HG03280 (cell line): ENCODE measurements at regions not wholly inside any gene's neighbourhood (a gene's known extent, or its start where the extent isn't known, plus 50 kb on each side); places are given as distances from the start of the nearest gene placed in this dataset.

ENCODE experiments used
- ATAC-seq: cut with Tn5 transposase; IDR thresholded peaks from one replicate; pipeline ENCODE4 v1.9.1; 2021; ENCODE audit warnings: mild to moderate bottlenecking, moderate library complexity; ENCODE audit not compliant: unreplicated experiment

DNA sequence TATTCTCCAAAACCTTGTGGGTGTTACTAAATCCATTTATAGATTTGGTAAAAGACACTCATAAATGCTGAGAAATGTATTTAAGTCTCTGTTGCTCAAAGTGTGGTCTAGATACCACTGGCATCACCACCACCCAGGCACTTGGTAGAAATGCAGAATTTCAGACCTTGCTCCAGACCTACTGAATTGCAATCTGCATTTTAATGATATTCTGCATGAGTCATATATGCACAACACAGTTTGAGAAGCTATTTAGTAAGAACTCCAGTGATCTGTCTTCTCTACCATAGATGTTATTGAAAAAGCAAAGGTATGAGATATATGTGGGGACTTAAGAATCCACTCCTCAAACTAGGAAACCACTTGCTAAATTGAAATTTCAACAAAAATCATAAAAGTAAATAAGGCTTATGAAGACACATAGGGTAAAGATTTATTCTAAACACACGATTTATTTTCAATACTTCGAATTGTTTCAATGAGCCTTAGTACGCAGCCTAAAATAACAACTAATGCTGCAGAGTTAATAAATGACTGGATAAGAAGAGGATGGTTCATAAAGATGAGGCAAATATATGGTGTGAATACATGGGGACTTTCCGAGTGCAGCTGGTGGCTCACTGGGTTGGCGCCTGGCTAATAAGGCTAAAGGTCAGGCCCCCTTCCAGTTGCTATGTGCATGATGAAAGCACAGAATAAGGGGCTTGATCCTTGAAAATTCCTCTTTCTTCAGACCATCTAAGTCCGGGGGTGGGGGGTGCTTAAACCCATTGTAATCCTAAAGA, 813.3 kb downstream of the NR2F2 start:
- no peak for ATAC-seq

DNA sequence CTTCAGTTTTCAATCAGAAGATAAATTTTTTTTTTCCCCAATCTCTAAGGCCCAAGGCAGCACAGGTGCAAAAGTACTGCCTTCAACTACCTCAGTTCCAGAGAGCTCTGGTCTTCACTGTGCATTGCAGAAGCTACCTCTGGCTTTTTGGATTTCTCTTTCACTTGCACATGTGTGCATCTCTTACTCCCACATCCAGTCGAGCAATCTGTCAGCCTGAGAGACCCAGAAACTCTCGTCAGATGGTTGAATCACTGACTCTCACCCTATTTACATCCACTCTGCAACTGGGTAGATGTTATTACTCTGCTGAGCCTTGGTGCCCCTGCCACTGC, 813.8 kb downstream of the NR2F2 start:
- no peak for ATAC-seq

DNA sequence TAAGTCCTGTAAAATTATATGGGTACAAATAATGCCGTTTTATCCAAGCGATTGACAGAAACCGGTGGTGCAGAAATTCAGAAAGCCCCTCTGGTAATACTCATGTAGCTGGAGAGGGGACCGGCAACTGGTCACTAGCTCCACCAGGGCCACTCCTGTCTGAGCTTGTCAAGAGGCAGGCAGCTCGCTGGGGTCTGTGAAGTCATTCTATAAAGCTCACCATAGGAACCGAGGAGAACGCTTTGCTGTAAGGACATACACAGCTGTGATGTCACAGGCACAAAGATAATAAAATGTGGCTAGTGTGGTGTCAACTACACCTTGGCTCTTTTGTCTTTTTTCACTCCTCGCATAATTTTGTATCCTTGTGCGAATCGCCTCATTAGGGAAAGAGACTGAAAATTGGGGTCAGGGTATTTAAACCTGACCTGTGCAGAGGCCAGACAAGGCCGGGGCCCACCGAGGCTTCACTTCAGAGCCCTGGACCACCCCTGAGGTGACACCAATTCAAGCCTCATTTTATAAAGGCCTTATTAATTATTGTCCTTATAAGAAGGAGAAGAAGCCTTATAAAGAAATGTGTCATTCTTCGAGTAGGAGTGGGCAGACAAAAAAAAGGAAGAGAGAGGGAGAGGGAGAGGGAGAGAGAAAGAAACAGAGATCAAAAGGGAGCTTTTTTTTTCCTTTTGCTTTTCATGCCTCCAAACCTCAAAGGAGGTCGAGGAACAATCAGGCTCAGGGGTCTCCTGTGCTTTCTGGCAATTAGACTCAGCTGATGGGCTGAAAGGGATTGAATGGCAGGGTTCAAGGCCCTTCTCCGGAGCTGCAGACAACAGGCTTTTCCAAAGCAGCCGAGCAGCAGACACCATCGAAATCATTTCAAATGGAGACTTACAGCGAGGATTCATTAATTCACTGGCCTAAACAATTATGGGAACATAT, 813.3 kb upstream of the ARRDC4 start:
- ATAC-seq, result no peak

DNA sequence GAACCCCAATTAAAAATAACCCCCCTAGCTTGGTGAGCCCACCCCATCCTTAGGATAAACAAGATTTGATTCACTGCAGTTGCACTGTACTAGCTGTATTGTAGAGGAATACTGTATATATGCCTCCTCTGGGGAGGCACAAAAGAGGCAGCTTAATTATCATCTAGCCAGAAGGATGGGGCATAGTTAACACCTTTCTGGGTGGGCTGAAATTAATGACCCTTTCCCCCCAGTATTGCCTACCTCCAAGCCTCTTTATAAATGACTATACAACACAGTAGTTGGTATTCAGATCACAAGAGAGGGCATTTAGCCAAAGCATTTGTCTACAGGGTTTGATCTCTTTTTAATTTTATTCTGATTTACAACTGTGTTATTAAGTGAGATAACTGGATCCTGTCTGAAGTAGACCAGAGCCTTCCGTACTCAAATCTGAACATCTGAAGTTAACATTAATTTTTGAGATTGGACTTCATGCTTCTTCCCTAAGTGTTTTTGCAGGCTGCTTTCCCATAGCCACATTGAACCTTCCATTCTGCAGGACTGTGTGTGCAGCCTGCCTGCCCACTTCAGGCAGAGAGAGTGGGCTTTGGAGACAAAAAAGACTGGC, 807.0 kb upstream of the ARRDC4 start:
- ATAC-seq, result no peak

DNA sequence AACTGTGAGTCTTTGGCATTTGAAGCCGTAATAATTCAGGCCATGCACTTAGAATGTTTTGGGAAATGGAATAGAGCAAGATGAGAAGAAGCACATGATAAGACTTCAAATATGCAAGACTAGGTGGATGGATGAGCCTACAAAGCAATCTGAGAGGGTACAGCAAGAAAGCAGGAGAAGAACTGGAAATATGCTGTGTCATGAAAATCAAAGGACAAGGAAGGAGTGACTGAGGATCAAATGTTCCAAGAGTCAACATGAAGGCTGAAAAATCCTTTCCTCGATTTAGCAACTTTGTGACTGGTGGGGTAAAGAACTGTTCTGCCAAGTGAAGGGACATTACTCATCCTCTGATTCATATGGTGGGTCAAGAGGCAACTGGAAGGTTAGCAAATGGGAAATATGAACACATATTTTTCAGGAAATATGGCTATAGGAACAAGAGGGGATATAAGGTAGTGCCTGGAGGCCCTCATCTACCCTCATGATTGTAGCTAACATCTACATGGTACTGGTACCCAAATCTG, 803.7 kb upstream of the ARRDC4 start:
- no peak for ATAC-seq

DNA sequence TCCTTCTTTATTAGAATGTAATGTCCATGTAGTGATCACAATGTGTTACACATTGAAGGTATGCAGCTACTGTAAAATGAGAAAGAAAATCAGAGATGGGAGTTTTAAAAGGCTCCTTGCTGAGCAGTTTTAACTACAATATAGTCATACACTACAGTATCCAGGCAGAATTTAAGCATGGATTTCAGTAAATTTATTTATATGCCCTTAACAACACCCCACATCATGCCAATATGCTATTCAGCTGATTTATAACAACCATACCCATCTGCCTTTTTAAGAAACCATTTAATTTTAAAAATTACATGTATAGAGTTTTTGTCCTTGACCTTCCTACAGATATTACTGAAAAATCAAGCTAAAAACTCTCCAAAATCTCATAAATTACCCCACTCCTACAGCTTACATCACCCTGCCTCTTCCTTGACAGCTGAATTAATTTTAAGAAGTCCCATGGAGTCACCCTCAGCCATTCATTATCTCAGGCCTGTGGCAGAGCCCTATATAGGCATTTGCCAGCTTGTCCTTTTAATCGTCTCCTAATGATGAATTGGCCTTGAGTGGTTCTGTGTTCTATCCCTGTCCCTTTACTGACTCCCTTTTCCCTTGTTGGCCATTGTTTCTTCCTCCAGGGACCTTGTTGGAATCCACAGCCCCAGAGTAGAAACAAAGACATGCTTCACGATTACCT, 797.6 kb upstream of the ARRDC4 start:
- ATAC-seq, result no peak

DNA sequence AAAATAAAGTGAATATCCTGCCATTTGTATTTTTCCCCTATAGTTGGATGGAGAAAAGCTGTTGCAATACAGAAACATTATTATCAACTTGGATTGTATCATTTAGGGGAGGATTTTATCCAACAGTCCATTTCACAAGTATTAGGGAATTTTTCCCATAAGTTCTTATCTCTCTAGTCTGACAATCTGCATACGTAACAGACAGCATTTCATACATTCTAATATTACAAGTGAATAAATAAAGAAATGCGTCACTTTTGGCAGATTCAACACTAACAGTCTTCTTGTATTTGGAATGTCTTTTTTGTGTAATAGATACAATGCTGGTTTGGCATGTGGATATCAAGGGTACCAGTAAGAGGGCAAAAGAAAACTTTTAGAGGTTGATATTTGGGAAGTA, 795.3 kb upstream of the ARRDC4 start:
- no peak for ATAC-seq

DNA sequence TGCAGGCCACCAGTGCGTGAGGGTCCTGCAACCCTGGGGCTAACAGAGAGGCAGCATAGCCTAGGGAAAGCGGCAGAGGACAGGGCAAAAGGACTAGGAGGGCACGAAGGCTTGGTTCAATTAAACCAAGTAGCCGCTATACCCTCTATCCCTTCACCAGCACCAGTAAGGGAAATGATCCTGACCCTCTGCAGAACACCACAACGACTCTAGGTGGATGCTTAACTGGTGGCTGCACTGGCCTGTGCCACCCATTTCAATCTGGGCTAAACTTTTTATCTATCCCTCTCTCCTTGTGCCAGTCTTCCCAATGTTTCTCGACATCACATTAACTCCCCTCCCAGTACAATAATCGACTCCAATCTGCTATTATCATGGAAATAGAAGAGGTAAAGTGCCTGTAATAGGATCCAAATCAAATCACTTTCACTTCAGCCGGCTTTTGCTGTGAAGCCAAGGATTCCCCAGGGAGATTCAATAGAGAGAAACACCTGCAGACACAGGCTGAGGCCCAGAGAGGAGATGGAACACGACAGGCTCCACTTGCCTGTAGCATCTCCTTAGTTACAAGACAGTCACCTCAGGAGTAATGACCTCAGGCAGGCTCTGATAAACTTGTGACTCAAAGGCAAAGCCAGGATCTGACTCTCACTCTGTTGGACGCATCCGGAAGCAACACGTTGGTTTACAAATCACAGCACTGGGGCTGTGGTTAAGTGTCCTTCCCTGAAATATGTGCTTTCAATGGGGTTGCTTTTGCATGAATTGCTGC, 791.6 kb upstream of the ARRDC4 start:
- ATAC-seq, result no peak

DNA sequence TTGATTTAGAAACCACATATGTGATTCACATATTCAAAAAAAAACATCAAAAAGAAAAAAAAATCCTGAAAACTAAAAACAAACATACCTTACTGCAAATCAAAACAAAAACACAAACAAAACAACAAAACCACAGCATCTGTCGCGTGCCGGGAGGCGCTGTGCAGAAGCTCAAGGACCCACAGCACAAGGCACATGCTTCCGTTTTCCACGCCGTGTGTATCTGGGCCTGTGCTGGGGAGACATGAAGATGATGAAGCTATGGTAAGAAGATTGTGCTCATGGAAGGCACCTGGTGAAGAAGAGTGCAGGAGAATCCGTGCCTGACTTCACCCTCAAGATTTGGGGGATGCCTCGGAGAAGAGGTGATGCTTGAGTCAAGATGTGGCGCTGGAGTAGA, 788.9 kb upstream of the ARRDC4 start:
- ATAC-seq, result no peak

DNA sequence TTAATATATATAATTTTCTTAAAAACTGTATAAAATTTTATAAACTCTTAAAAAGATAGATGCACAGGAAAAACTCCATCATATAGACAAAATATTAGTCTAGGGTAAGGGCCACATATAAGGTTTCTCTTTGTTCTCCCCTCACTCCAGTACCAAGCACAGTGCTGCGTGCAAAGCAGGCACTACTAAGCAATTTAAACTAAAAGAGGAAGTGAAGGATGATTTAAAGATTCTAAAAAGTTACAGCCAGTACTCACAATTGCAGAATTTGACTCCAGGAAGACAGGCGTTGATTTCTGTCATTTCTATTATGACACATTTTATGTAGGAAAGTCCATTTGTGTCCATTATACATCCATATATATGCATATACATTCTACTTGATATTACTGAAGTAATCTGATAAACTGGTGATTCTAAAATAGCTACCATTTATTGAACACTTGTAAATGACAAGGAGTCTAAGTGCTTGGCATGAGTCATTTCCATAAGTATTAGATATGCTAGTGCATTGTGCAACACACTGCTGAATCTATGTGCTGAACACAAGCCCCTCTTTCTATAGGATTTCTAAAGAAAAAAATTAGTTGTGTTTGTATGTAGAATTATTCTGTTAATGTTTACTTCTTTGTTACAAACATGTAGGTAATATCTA, 785.5 kb upstream of the ARRDC4 start:
- ATAC-seq, result no peak

DNA sequence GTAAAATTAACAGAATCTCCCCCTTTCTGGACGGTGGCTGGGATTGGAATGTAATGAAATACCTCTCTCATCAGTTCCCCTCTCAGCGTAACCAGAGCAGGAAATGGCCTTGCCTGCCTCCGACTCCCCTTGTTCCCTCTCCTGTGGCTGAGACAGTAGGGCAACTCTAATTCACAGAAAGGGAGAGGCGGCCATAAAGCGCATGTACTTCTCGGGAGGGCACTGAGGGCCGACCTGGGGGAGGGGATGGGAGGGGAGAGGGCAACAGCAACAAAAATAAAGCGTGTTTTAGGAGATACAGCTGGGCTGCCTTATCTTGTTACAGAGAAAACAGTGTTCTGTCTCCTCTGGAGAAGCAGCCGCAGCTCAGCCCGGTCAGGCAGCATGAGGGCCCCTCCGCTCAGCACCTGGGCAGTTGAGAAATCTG, 783.3 kb upstream of the ARRDC4 start:
- ATAC-seq, result no peak

DNA sequence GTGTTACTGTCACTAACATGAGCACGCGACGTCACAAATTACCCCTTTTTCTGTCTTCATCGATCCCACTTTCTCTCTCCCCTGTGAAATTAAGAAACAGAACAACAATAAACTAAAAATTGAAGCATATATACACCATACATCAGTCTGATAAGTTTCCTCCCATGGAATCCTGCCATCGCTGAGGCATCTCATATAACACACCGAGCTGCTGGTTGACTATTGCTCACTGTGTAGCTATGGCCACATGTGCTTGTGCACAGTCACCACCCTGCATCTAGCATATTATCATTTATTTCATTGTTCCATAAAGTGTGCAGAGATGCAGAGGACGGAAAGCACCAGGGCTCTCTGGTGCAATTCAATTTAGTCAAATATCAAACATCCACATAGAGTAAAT, 777.9 kb upstream of the ARRDC4 start:
- no peak for ATAC-seq

DNA sequence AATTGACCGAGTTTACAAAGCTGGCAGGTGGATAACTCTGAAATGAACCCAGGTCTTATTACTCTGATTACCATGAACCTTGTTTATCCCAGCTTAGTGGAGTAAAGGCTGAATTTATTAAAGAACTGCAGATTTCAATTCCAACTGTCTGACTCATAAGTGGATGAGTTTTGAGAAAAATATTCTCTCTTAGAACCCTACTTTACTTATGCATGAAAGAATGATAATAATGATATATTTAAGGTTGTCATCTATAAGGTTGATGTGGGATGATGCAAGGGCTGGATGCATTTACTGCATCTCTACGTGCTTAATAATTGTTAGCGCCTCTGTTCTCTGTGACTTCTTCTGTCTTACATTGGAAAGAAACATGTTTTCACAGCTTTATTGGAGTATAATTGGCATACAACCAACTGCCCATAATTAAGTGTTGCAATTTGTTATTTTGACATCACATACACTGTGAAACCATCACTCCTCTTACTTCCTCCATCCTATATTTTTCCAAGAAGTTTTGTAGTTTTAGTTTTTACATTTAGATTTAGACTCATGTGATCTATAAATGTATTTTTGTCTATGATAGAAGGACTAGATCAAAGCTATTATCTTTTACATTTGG, 771.2 kb upstream of the ARRDC4 start:
- ATAC-seq, result no peak

DNA sequence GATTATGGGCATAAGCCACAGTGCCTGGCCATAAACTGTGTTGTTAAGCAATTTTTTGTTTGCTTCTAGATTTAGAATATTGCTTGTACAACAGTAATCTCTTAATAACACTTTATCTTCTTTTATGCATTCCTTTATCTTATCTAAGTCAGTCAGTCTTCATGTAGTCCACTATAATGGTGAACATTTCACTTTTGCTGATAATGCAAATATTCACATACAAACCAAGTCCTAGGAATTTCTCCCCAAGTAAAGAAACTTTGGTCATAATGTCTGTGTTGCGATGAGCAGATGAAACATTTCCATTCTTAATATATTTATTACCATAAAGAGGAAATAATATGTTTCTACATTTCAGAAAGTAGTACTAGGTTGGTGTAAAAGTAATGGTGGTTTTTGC, 765.8 kb upstream of the ARRDC4 start:
- no peak for ATAC-seq

DNA sequence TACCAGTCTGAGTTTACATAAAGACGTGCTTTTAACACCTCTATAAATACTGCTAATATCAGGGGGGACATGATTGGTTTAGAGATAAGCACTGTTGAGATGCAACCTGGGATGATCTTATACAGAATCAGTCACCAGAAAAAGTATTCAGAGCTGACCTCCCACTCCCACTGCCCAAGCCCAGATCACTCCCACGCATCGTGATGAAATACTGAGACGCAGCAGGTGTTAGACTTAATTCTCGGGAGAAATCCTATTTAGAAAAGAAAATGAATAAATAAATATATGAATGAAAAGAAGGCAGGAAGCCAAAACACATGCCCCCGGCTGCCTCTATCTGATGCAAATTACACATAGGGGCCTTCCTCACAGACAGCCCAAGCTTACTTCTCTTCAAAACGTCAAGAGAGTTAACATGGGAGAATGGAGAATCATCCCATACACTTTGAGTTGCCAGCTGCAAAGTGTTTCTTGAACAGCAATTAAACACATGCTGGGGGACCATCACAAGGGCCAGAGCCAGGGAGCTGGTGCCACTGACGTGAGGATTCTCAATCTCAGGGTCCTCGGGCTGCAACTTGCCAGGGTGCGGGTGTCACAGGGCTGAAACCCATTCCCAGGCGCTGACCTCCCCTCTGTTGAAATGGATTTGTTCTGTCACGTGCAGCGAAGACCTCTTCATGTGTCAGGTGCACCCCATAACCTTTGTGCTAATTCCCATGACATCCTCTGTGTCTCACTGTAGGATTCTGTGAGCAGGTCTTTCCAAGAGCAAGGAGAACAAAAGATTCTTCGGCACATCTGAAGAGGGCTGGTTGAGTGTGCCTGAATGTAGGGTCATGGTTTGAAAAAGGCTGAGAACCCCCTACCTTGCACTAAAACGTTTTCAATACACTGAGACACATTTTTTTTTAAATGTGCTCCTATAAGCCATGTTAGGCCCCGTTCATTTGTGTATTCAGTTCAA, 764.2 kb upstream of the ARRDC4 start:
- ATAC-seq, result no peak

DNA sequence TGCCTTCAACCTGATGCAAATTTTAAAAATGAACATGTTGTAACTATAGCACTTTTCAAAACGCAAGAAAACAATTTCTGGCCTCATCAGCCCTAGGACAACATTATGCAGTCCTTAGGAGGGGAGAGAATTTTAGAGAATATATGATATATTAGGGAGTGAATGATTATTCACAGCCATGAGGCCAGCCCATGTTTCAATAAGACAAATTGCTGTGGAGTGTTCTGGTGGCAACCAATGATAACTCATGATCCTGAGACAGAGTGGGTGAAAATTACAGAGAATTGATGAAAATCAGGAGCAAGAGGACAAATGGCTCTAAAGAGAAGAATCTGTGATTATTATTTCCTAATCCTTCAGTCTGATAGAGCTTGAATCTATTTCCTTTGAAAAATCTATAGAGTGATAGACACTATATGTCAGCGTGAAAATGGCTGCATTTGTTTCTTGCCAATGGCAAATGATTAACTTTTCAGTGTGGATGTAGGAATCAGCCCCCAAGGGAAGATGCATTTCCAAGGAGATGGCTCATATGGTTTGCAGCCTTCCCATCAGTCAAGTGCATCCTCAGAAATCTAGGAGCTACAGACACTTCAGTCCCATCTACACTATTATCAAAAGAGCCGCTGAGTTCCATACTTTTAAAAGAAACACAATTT, 761.0 kb upstream of the ARRDC4 start:
- ATAC-seq, result no peak

DNA sequence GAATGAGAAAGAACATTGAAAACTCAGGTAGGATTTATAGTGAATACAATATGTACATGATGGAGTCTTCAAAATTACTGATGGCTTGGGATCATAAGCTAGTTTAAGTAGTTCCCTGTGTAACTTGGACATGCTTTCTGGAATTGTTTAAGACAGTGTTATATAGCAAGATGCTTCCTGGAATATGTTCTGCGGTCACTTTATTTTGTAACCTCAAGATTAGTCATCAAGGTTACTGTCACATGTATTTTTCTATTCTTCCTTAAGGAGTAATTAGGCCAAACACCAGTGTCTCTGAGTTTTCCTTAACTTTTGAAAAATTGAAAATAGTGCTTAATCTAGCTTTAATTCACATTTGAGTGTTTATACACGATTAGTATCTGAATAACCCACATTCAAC, 760.3 kb upstream of the ARRDC4 start:
- ATAC-seq, result no peak

DNA sequence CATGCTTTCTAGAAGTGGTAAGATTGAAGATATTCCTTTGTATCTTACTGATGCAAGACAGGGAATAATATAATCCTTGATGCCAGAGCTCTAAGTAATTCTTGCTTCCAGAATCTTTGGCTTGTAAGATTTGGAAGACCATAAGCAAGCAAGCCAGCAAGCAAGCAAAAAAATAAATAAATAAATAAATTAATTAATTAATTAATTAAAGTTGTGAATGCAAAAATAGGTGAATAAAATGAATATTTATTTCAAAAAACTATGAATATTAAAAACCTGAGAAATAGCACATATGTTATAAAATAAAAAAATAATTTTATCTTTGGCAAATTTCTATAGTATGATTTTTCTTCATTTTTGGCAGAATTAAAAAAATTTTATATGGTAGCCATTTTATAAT, 750.2 kb upstream of the ARRDC4 start:
- no peak for ATAC-seq
